NOMO-1 treated with DMSO at 0.1 percent for 48 hours (cell line): ENCODE measurements at regions not wholly inside any gene's neighbourhood (a gene's known extent, or its start where the extent isn't known, plus 50 kb on each side); places are given as distances from the start of the nearest gene placed in this dataset.

Experiments used
- DNase-seq: peaks from one replicate; lab custom pipeline; 2025; ENCODE audit not compliant: unreplicated experiment; lab: John Stamatoyannopoulos, UW

DNA sequence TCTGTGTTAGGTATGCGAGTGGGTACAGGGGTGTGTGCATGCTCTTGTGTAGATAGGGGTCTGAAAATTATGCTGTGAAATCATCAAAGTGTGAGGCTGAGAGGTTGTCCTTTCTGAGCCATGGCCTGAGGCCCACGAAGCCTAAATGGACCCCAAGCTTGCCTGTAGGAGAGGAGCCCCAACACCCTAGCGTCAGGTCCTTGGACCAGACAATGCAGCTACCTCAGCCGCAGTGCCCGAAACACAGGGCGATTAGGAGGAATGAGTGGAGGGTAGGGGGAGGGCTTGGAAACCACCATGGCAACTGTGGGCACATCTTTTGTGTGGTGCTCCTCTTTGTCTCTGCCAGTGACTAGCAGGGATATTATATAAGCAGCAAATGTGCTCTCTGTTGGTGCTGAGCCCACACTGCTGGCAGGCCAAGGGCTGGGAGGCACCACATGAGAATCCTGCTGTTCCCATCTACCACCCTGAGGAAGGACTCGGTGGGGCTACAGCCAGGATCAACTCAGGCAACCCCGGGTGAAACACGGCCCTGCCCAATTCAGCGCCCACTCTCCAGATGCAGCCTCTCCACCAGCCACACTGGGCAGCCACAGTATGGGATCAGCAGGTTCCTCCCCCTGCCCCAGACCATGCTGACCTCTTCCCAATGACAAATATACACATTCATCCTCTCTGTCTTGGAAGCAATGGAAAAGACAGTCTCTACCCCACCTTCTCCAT, 84.6 kb upstream of the FSTL4 start:
- no peak for DNase-seq

GRCh38 chr5:133696006-133696584, 83.8 kb upstream of the FSTL4 start:
- no peak for DNase-seq

DNA sequence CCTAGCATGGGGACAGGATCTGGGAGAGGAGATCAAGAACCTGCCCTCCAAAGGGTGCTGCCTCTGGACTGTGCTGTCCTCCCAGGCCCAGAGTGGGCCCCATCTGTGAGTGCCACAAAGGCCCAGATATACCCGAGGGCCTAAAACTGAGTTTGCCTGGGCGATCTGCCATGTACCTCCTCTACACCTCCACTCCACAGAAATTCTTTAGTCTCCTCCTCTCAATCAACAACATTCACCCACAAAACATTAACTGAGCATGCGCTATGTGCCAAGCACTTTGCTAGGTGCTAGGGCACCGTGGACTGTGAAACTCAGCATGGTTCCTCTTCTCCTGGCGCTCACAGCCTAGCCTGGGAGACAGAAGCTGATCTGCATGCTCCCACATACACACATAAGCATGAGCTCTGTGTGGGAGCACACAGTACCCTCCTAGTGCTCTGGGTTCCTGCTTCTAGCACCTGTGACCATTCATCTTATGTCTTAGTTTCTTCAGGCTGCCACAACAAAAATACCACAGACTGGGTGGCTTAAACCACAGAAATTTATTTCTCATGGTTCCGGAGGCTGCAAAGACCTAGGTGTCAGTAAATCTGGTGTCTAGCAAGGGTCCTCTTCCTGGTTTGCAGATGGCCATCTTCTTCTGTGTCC, 82.0 kb upstream of the FSTL4 start:
- no peak for DNase-seq

DNA sequence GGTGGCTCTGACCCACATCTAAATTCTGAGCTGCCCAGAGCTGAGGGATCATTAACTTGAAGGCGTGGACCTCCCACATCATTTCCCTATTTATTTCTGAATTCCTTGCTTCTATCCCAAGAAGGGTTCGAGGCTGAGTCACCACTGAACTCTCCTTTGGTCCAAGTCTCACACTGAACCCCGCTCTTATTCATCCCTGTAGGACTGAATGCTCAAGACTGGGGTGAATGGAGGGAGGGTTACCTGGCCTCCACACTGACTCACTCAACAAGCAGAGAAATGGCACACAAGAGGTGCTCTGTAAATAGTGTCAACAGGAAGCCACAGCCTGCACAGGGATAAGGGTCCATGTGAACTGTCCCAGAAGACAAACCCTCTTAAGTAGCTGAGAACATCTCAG, 79.1 kb upstream of the FSTL4 start:
- no peak for DNase-seq

GRCh38 chr5:133690746-133691145, 78.4 kb upstream of the FSTL4 start:
- DNase-seq: no peak

- no peak for DNase-seq
Measured at GRCh38 chr5:133688391-133688790, 76.0 kb upstream of the FSTL4 start.

DNA sequence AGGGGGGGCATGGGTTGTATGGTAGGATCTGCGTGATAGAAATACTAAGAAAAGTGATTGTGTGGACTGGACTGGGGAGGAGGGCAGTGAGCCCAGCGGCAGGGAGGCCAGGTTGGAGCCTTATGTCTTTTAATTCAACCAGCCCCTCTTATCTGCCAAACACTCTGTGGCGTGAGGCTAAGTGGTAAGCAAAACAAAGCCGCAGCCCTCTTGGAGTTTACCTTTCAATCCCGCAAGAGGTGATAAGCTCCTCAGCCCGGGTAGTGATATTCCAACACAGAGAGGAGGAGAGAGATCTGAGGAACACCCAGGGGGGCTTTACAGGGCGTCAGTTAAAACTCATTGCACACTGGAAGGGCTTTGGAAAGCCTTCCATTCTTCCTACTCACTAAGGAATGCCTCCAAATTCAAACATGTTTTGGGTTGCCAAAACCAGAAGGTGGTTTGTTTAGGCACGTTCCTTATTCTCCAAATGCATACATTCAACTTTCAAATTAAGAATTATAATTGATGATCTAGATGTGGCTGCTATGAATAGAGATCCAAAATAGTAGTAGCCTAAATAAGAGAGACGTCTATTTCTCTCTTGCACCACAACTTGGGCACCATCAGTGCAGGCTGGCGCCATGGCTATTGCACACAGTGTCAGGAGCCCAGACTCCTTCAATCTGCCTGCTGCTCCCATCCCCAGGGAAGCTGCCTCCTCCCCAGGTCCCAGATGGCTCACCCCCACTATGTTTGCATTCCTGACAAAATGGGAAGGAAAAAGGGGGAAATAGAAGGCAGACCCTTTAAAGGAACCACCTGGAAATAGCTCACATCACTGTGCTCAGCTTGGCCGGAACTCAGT, 75.1 kb upstream of the FSTL4 start:
- DNase-seq: no peak

- no peak for DNase-seq
Measured at GRCh38 chr5:133686566-133686965, 74.2 kb upstream of the FSTL4 start.

- no peak for DNase-seq
Measured at GRCh38 chr5:133685402-133686018, 73.2 kb upstream of the FSTL4 start.

GRCh38 chr5:133683646-133684596, 71.6 kb upstream of the FSTL4 start:
- no peak for DNase-seq

- no peak for DNase-seq
Measured at GRCh38 chr5:133682451-133682850, 70.1 kb upstream of the FSTL4 start.

GRCh38 chr5:133681896-133682295, 69.6 kb upstream of the FSTL4 start:
- no peak for DNase-seq

DNA sequence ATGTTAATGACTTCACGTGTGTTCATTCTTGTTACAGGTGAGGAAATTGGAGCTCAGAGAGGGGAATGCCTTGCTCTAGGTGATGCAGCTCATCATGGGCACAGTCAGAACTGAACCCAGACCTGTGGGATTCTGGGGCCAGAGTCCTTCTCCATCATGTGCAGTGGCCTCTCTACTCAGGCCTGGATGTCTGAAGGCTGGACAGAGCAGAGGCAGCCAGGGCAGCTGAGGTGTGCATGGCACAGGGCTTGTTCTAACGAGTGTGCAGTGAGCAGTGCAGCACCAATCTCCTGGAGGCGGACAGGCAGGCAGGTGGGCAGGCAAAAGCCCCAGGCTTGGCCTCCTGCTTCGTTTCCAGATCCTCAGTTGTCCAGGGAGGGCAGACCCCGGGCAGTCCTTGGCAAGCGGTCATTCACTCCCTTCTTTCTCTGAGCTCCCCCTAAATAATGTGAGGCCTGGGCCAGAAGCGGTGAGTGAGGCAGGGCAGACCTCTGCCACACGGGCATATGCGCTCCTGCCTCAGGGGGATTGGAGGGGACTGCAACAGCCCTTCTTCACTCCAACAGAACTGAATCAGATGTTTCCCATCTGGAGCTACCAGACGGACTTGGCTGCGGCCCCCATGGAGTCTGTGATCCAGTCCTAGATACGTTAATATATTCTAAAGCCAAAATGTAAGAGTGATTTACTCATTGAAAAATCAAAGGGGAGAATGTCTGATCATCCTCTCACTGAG, 68.7 kb upstream of the FSTL4 start:
- DNase-seq: no peak

- no peak for DNase-seq
Measured at GRCh38 chr5:133679534-133679933, 67.2 kb upstream of the FSTL4 start.

- no peak for DNase-seq
Measured at GRCh38 chr5:133675376-133676154, 63.2 kb upstream of the FSTL4 start.

- DNase-seq: no peak
Measured at GRCh38 chr5:133670336-133670735, 58.0 kb upstream of the FSTL4 start.

GRCh38 chr5:133669472-133669871, 57.1 kb upstream of the FSTL4 start:
- no peak for DNase-seq

- no peak for DNase-seq
Measured at GRCh38 chr5:133668458-133668857, 56.1 kb upstream of the FSTL4 start.

DNA sequence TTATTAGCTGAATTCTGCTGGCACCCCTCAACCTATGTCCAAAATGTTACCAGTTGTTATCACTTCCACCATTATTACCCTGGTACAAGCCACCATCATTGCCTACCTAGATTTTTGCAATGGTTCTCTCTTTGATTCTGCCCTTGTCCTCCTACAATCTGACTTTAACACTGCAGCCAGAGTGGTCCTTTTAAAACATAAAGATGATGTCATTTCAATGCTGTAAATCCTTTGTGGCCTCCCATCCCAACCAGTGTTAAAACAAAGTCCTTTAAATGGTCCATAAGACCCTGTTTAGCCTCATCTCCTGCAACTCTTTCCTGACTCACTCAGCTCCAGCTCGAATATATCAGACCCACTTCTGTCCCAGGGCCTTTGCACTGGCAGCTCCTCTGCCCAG, 54.9 kb upstream of the FSTL4 start:
- DNase-seq: no peak
